ENCODE measurements at regions not wholly inside any gene's neighbourhood (a gene's known extent, or its start where the extent isn't known, plus 50 kb on each side); places are given as distances from the start of the nearest gene placed in this dataset.
A peak's percentile ranks its signal among the peaks of the same experiment; 100 is the strongest.
"Not testable (repeated sequence)": the region's sequence is repeated elsewhere in the genome, so short reads cannot be mapped to it uniquely, and the experiment has no call there.

DNA sequence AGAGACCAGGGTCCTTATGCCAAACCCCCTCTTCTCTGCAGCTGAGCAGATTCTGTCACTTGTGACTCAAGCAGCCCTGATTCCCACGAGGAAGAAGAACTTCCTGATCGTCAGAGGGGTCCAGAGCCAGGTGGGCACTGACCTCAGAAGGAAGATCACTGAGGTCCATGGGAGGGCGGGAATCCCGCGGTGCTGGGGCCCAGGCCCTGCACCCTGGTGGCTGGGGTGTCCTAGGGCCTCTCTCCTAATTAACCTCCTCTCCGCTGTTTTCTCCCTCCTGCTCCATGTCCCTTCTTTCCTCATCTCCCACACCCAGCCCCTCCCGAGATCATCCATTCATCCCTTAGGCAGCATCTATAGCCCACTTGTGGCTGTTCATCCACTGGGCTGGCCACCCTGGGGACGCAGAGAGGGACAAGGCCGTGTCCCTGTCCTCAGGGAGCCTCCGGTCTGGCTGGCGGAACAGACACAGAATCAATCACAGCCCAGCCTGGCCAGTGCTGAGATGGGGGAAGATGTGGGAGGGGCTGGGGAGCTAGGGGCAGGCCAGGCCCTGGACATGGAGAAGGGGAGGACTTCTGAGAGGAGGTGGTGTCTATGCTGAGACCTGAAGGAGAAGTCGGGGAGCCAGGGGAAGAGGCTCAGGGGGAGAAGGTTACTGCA, 638.3 kb downstream of the MATN1 start:
- H3K4me1 ChIP-seq (ENCODE audit: low read depth) = peaks cover 13% of the 10 kb centered on the region
- DNase-seq (no peak), ATAC-seq (no peak)
- H3K36me3 ChIP-seq (ENCODE audit: low read depth) = no peaks in the 10 kb centered on the region
- no peaks in the 10 kb centered on the region for H3K9me3 ChIP-seq
- TF ChIP-seq CTCF (IDR thresholded peaks at IDR 0.05) = no peak
- no peak overlapping the region for H3K4me3 ChIP-seq
- intact Hi-C loops (cut with DNase I, micrococcal nuclease) = loop anchor here in 1 of 2 donors (10.0 kb wide), 1 partner anchor 840 kb away; no protein-coding TSS in a partner anchor

DNA sequence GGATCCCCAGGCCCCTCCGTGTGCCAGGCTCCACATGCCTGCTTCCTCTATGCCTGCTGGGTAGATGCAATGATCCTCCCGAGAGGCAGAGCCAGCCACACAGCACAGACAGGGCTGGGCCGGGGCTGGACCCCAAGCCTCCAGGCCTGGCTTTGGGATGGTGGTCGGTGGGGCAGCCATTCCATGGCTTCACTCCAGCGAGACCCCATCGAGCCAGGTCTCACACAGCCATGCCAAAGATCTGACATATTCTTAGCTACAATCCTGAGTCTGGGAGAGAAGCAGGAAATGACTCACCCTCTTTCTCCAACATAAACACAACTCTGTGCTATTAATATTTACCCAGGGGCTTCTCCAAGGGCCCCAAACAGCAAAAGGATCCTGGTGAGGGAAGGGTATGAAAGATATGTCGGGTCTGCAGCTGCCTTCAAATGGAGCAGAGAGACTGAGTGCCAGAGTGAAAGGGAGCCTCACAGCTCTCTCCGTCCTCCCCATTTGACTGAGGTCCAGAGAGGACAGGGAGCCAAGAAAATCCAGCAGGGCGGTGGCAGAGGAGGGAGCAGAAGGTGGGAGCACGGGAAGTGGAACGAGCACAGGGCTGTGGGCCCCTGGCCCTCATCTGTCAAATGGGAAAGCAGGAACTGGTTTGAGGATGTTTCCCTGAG, 639.5 kb downstream of the MATN1 start:
- TF ChIP-seq CTCF (IDR thresholded peaks at IDR 0.05) = no peak
- Histone ChIP-seq H3K36me3 (ENCODE audit: low read depth) (no peaks in the 10 kb centered on the region), H3K4me1 (ENCODE audit: low read depth) (peaks cover 3% of the 10 kb centered on the region), H3K4me3 (no peak overlapping the region), H3K9me3 (no peaks in the 10 kb centered on the region)
- DNase-seq (peak in 1 of 3 donors; percentile 13), ATAC-seq (peak; percentile 40)
- intact Hi-C loops (cut with DNase I, micrococcal nuclease) = loop anchor here in 1 of 2 donors (10.0 kb wide), 1 partner anchor 839 kb away; no protein-coding TSS in a partner anchor

DNA sequence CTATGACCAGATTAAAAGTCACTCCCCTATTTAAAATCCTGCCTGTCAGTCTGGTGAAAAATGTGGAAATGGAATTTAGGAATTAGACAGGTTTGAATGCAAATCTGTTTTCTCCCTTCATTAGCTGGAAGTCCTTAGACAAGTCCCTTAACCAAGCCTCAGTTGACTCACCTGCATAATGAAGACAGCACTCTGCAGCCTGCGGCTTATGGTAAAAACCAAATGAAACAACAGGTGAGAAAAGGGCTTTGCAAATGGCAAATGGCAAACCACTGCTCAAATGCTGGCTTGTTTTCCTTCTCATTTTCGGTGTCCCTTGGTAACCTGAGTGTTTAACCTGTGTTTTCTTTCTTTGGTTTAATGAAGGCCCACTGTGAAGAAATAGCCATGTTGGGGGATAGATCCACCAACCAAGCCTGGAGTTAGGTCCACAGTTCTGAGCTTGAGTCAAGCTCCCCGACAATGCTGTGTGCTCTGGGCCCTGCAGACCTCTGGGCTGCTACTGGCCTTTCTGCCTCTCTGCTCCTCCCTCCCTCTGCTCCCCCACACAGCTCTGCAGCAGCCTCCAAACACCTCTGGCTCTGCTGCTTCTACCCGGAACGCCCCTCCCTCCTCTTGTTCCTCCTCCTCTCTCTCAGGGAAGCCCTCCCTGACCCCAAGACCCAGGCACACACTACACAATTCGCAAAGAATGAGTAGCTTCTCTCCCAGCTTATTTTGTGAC, 641.8 kb downstream of the MATN1 start:
- H3K4me3 ChIP-seq = no peak overlapping the region
- intact Hi-C loops (cut with DNase I, micrococcal nuclease) = loop anchor here in 1 of 2 donors (10.0 kb wide), 1 partner anchor 837 kb away; no protein-coding TSS in a partner anchor
- no peak for TF ChIP-seq CTCF (IDR thresholded peaks at IDR 0.05)
- no peak for ATAC-seq
- H3K9me3 ChIP-seq = no peaks in the 10 kb centered on the region
- H3K36me3 ChIP-seq (ENCODE audit: low read depth) = no peaks in the 10 kb centered on the region
- DNase-seq = no peak
- H3K4me1 ChIP-seq (ENCODE audit: low read depth) = no peaks in the 10 kb centered on the region

GRCh38 chr1:30075916-30076315, 647.5 kb downstream of the MATN1 start:
- H3K4me3 ChIP-seq; H3K36me3 ChIP-seq (ENCODE audit: low read depth); intact Hi-C loops (cut with DNase I, micrococcal nuclease); ATAC-seq; DNase-seq; H3K4me1 ChIP-seq (ENCODE audit: low read depth); H3K9me3 ChIP-seq: not testable (repeated sequence)

DNA sequence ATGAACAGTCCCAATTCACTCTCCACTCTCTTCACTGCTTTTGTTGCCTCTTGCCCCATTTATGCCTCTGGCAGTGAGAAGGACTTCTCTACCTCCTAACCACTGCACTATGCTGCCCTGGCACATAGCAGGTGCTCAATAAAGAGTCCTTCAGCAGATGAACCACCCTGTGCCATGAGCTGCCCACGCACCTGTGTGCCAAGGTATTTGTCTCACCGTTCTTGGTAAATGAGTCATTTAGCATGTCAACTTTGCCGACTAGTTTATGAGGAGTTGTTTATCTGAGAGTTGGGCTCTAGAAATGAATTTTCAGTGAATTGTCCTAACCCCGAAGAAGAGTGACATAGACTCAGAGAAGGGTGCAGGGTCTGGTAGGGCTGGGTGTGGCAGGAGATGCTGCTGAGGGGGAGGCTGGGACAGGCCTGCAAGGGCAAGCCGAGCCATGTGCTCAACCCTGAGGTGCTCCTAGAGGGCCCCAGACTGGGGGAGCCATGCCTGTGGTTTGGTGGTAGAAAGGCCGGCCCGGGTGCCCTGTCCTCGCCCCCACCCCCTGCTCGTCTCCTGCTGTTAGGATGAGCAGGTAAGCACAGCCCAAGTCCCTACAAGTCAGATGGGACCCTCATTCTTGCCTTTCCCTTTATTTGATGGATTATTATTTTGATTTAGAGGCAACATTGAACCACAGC, 654.5 kb downstream of the MATN1 start:
- Histone ChIP-seq H3K4me3 (no peak overlapping the region), H3K9me3 (no peaks in the 10 kb centered on the region), H3K36me3 (ENCODE audit: low read depth) (no peaks in the 10 kb centered on the region), H3K4me1 (ENCODE audit: low read depth) (no peaks in the 10 kb centered on the region)
- ATAC-seq (no peak), DNase-seq (no peak)
- intact Hi-C loops (cut with DNase I, micrococcal nuclease) = no loop called here
- TF ChIP-seq CTCF (IDR thresholded peaks at IDR 0.05) = no peak

All from mucosa of descending colon (tissue), 3 donors.